ENCODE measurements at regions not wholly inside any gene's neighbourhood (a gene's known extent, or its start where the extent isn't known, plus 50 kb on each side); places are given as distances from the start of the nearest gene placed in this dataset.

DNA sequence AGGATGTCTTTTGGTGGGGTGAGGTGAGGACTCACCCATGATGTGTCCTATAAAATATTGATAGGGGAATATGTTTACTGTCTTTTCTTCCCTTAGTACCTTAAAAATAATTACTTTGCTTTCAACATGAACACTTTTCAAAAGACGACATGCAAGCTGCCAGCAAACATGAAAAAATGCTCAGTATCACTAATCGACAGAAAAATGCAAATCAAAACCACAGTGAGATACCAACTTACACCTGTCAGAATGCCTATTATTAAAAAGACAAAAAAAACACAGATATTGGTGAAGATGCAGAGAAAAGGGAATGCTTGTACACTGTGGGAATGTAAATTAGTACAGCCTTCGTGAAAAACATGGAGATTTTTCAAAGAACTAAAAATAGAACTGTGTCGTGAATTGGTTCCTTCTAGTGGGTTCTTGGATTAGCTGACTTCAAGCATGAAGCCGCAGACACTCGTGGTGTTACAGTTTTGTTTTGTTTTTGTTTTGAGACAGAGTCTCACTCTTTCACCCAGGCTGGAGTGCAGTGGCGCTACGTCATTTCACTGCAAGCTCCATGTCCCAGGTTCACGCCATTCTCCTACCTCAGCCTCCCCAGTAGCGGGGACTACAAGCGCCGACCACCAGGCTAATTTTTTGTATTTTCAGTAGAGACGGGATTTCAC is 160.9 kb downstream of the FGF9 start:
- Histone ChIP-seq H3K4me1 (ENCODE audit: insufficient read depth, low read length, severe bottlenecking) (no peaks in the 10 kb centered on the region), H3F3A (ENCODE audit: insufficient read depth, low read length) (no peaks in the 10 kb centered on the region), H3K27me3 (ENCODE audit: insufficient read depth, low read length) (no peaks in the 10 kb centered on the region), H3K36me3 (ENCODE audit: insufficient read depth, low read length) (no peaks in the 10 kb centered on the region), H4K20me1 (ENCODE audit: insufficient read depth, low read length) (no peaks in the 10 kb centered on the region), H3K9me3 (ENCODE audit: low read length) (no peaks in the 10 kb centered on the region), H2AFZ (ENCODE audit: low read length) (no peak overlapping the region), H3K9ac (ENCODE audit: low read length) (no peak overlapping the region), H3K4me3 (ENCODE audit: low read depth, low read length, poor library complexity, severe bottlenecking) (no peak overlapping the region), H3K4me2 (ENCODE audit: low read length) (no peak overlapping the region), H3K27ac (ENCODE audit: low read depth, low read length, poor library complexity, severe bottlenecking) (no peak overlapping the region), H3K9me2 (ENCODE audit: low read depth, low read length) (no peaks in the 10 kb centered on the region), H3K79me2 (ENCODE audit: insufficient read depth, low read length) (no peaks in the 10 kb centered on the region)
- TF ChIP-seq EZH2 (IDR thresholded peaks at IDR 0.05; ENCODE audit: borderline replicate concordance, low read length) (no peak), CTCF (IDR thresholded peaks at IDR 0.05; ENCODE audit: low read length) (no peak)

- Histone ChIP-seq H3K4me1 (ENCODE audit: insufficient read depth, low read length, severe bottlenecking) (no peaks in the 10 kb centered on the region), H3K9ac (ENCODE audit: low read length) (no peak overlapping the region), H2AFZ (ENCODE audit: low read length) (no peak overlapping the region), H4K20me1 (ENCODE audit: insufficient read depth, low read length) (no peaks in the 10 kb centered on the region), H3K36me3 (ENCODE audit: insufficient read depth, low read length) (no peaks in the 10 kb centered on the region), H3K27me3 (ENCODE audit: insufficient read depth, low read length) (no peaks in the 10 kb centered on the region), H3K79me2 (ENCODE audit: insufficient read depth, low read length) (no peaks in the 10 kb centered on the region), H3F3A (ENCODE audit: insufficient read depth, low read length) (no peaks in the 10 kb centered on the region), H3K27ac (ENCODE audit: low read depth, low read length, poor library complexity, severe bottlenecking) (no peak overlapping the region), H3K9me3 (ENCODE audit: low read length) (no peaks in the 10 kb centered on the region), H3K4me2 (ENCODE audit: low read length) (no peak overlapping the region), H3K4me3 (ENCODE audit: low read depth, low read length, poor library complexity, severe bottlenecking) (no peak overlapping the region), H3K9me2 (ENCODE audit: low read depth, low read length) (no peaks in the 10 kb centered on the region)
- TF ChIP-seq EZH2 (IDR thresholded peaks at IDR 0.05; ENCODE audit: borderline replicate concordance, low read length), result no peak
- no peak for TF ChIP-seq CTCF (IDR thresholded peaks at IDR 0.05; ENCODE audit: low read length)
These were observed 163.0 kb downstream of the FGF9 start for GRCh38 chr13:21833921-21834320.

GRCh38 chr13:21834521-21834920 is 163.6 kb downstream of the FGF9 start:
- Histone ChIP-seq H3K27me3 (ENCODE audit: insufficient read depth, low read length) (no peaks in the 10 kb centered on the region), H4K20me1 (ENCODE audit: insufficient read depth, low read length) (no peaks in the 10 kb centered on the region), H3K4me1 (ENCODE audit: insufficient read depth, low read length, severe bottlenecking) (no peaks in the 10 kb centered on the region), H3F3A (ENCODE audit: insufficient read depth, low read length) (no peaks in the 10 kb centered on the region), H3K4me3 (ENCODE audit: low read depth, low read length, poor library complexity, severe bottlenecking) (no peak overlapping the region), H3K27ac (ENCODE audit: low read depth, low read length, poor library complexity, severe bottlenecking) (no peak overlapping the region), H3K9me3 (ENCODE audit: low read length) (no peaks in the 10 kb centered on the region), H3K4me2 (ENCODE audit: low read length) (no peak overlapping the region), H2AFZ (ENCODE audit: low read length) (no peak overlapping the region), H3K9ac (ENCODE audit: low read length) (no peak overlapping the region), H3K9me2 (ENCODE audit: low read depth, low read length) (no peaks in the 10 kb centered on the region), H3K79me2 (ENCODE audit: insufficient read depth, low read length) (no peaks in the 10 kb centered on the region), H3K36me3 (ENCODE audit: insufficient read depth, low read length) (no peaks in the 10 kb centered on the region)
- no peak for TF ChIP-seq CTCF (IDR thresholded peaks at IDR 0.05; ENCODE audit: low read length)
- no peak for TF ChIP-seq EZH2 (IDR thresholded peaks at IDR 0.05; ENCODE audit: borderline replicate concordance, low read length)
